GM21447 (cell line): ENCODE measurements at regions not wholly inside any gene's neighbourhood (a gene's known extent, or its start where the extent isn't known, plus 50 kb on each side); places are given as distances from the start of the nearest gene placed in this dataset.
"Not testable (repeated sequence)": the region's sequence is repeated elsewhere in the genome, so short reads cannot be mapped to it uniquely, and the experiment has no call there.

Experiments
- ATAC-seq: cut with Tn5 transposase; IDR thresholded peaks from one replicate; pipeline ENCODE4 v1.9.1; 2021; ENCODE audit not compliant: unreplicated experiment

- ATAC-seq, result not testable (repeated sequence)
These were observed 53.6 kb upstream of the PLGLB1 start for GRCh38 chr2:87075054-87075790.

- ATAC-seq, result peak; percentile 28
These were observed 54.2 kb upstream of the PLGLB1 start for GRCh38 chr2:87075791-87076252.

- ATAC-seq, result peak; percentile 89
These were observed 54.8 kb upstream of the PLGLB1 start for GRCh38 chr2:87076253-87077123.

- ATAC-seq, result peak; percentile 15
These were observed 55.4 kb upstream of the PLGLB1 start for GRCh38 chr2:87077124-87077446.

GRCh38 chr2:87081727-87082126 lies 60.1 kb upstream of the PLGLB1 start:
- not testable (repeated sequence) for ATAC-seq

- not testable (repeated sequence) for ATAC-seq
These were observed 66.4 kb upstream of the PLGLB1 start for GRCh38 chr2:87088079-87088478.

- ATAC-seq, result not testable (repeated sequence)
These were observed 67.8 kb upstream of the PLGLB1 start for GRCh38 chr2:87089401-87089800.

GRCh38 chr2:87093252-87093651 lies 71.6 kb upstream of the PLGLB1 start:
- not testable (repeated sequence) for ATAC-seq

GRCh38 chr2:87093937-87094529 lies 72.4 kb upstream of the PLGLB1 start:
- not testable (repeated sequence) for ATAC-seq

- ATAC-seq, result not testable (repeated sequence)
These were observed 74.2 kb upstream of the PLGLB1 start for GRCh38 chr2:87095804-87096203.

- ATAC-seq, result not testable (repeated sequence)
These were observed 107.3 kb upstream of the PLGLB1 start for GRCh38 chr2:87128761-87129553.

- ATAC-seq, result not testable (repeated sequence)
These were observed 110.9 kb upstream of the PLGLB1 start for GRCh38 chr2:87132577-87132976.

- not testable (repeated sequence) for ATAC-seq
These were observed 130.3 kb upstream of the PLGLB1 start for GRCh38 chr2:87151835-87152493.

GRCh38 chr2:87174454-87174853 lies 152.8 kb upstream of the PLGLB1 start:
- not testable (repeated sequence) for ATAC-seq

- not testable (repeated sequence) for ATAC-seq
These were observed 161.7 kb upstream of the PLGLB1 start for GRCh38 chr2:87183373-87183772.

- not testable (repeated sequence) for ATAC-seq
These were observed 162.6 kb upstream of the PLGLB1 start for GRCh38 chr2:87184260-87184659.

GRCh38 chr2:87189214-87189613 lies 167.6 kb upstream of the PLGLB1 start:
- not testable (repeated sequence) for ATAC-seq

GRCh38 chr2:87193336-87193735 lies 171.7 kb upstream of the PLGLB1 start:
- not testable (repeated sequence) for ATAC-seq

- not testable (repeated sequence) for ATAC-seq
These were observed 172.8 kb upstream of the PLGLB1 start for GRCh38 chr2:87194254-87194999.
